KMS-11 (cell line): ENCODE measurements at regions not wholly inside any gene's neighbourhood (a gene's known extent, or its start where the extent isn't known, plus 50 kb on each side); places are given as distances from the start of the nearest gene placed in this dataset.

Source experiments
- H2AFZ ChIP-seq: fragments of 200-600 bp; sonication (generic); 2 replicates; pipeline ENCODE4 v1.6.1; 2016; ENCODE audit warnings: antibody characterized with exemption, mixed run types, low read depth
- H3K27ac ChIP-seq: fragments of 200-600 bp; sonication (generic); 2 replicates; pipeline ENCODE4 v1.6.1; 2016; ENCODE audit warnings: mild to moderate bottlenecking, mixed run types
- H3K27me3 ChIP-seq: fragments of 200-600 bp; sonication (generic); 2 replicates; pipeline ENCODE4 v1.6.1; 2017; ENCODE audit warnings: mild to moderate bottlenecking, low read depth, mixed run types, moderate library complexity; ENCODE audit not compliant: insufficient read depth
- H3K36me3 ChIP-seq: fragments of 200-600 bp; sonication (generic); 2 replicates; pipeline ENCODE4 v1.6.1; 2017; ENCODE audit warnings: mild to moderate bottlenecking, mixed run types; ENCODE audit not compliant: insufficient read depth
- H3K4me1 ChIP-seq: fragments of 200-600 bp; sonication (generic); 2 replicates; pipeline ENCODE4 v1.6.1; 2016; ENCODE audit warnings: mild to moderate bottlenecking, low read depth, mixed run types; ENCODE audit not compliant: poor library complexity, severe bottlenecking
- H3K4me2 ChIP-seq: fragments of 200-600 bp; sonication (generic); 2 replicates; pipeline ENCODE4 v1.7.0; 2016; ENCODE audit warnings: mild to moderate bottlenecking, mixed run types
- H3K4me3 ChIP-seq: fragments of 200-600 bp; sonication (generic); IDR thresholded peaks from 2 replicates; pipeline ENCODE4 v1.6.1; 2017; ENCODE audit warnings: low read depth, low read length, mixed read lengths; ENCODE audit not compliant: insufficient read depth
- H3K79me2 ChIP-seq: fragments of 200-600 bp; sonication (generic); 2 replicates; pipeline ENCODE4 v1.6.1; 2016; ENCODE audit warnings: low read depth, mixed run types; ENCODE audit not compliant: insufficient read depth
- H3K9ac ChIP-seq: fragments of 200-600 bp; sonication (generic); 2 replicates; pipeline ENCODE4 v1.6.1; 2016; ENCODE audit warnings: mild to moderate bottlenecking, mixed run types
- H4K20me1 ChIP-seq: fragments of 200-600 bp; sonication (generic); 2 replicates; pipeline ENCODE4 v1.6.1; 2016; ENCODE audit warnings: mild to moderate bottlenecking, mixed run types; ENCODE audit not compliant: insufficient read depth
- CTCF ChIP-seq: fragments of 200-600 bp; sonication (generic); conservative IDR thresholded peaks from 2 replicates; pipeline ENCODE4 v1.6.1; 2017; ENCODE audit warnings: low read depth, mild to moderate bottlenecking, antibody characterized with exemption, low read length, moderate library complexity, mixed read lengths

DNA sequence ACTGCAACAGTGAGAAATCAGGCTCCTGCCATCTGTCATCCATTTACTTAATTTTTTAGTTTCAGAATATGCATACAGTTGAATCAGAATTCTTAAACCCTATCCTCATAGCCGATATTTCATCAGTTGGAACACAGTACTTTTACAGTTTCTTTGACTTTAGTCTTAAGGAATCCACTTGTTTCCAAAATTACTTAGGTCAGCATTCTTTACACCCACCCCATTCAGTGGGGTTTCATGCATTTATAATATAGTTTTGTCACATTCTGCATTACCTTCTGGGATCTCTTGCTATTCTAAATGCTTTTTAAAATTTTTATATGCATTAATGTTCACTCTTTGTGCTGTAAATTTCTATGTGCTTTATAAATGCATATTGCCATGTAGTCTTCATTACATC lies 400.4 kb upstream of the LRRTM4 start:
- Histone ChIP-seq H2AFZ (no peak overlapping the region), H3K27ac (no peak overlapping the region), H3K36me3 (no peaks in the 10 kb centered on the region), H3K79me2 (no peaks in the 10 kb centered on the region), H3K27me3 (no peaks in the 10 kb centered on the region), H4K20me1 (no peaks in the 10 kb centered on the region), H3K4me2 (no peak overlapping the region), H3K9ac (no peak overlapping the region), H3K4me1 (no peaks in the 10 kb centered on the region), H3K4me3 (no peak overlapping the region)
- no peak for TF ChIP-seq CTCF

DNA sequence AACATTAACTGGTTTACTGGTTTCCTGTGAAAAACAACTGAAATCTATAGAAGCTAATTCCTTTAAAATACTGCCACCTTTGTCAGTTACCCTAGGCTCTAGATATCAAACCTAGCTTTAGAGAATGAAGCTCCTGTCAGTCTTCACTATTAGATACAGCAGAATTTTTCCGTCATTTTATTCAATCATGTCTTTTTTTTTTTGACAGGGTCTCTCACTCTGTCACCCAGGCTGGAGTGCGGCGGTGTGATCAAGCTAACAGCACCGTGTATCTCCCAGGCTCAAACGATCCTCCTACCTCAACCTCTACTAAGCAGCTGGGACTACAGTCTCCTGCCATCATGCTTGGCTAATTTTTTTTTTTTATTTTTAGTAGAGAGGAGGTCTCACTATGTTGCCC lies 415.2 kb upstream of the LRRTM4 start:
- Histone ChIP-seq H3K4me1 (no peaks in the 10 kb centered on the region), H3K27me3 (no peaks in the 10 kb centered on the region), H3K79me2 (no peaks in the 10 kb centered on the region), H3K4me3 (no peak overlapping the region), H4K20me1 (no peaks in the 10 kb centered on the region), H2AFZ (no peak overlapping the region), H3K27ac (no peak overlapping the region), H3K9ac (no peak overlapping the region), H3K4me2 (no peak overlapping the region), H3K36me3 (no peaks in the 10 kb centered on the region)
- TF ChIP-seq CTCF, result no peak

- no peaks in the 10 kb centered on the region for H3K36me3 ChIP-seq
- no peaks in the 10 kb centered on the region for H3K79me2 ChIP-seq
- TF ChIP-seq CTCF, result no peak
- no peak overlapping the region for H2AFZ ChIP-seq
- H4K20me1 ChIP-seq, result no peaks in the 10 kb centered on the region
- H3K4me1 ChIP-seq, result no peaks in the 10 kb centered on the region
- H3K4me2 ChIP-seq, result no peak overlapping the region
- no peaks in the 10 kb centered on the region for H3K27me3 ChIP-seq
- H3K9ac ChIP-seq, result no peak overlapping the region
- no peak overlapping the region for H3K27ac ChIP-seq
- H3K4me3 ChIP-seq, result no peak overlapping the region
Measured at GRCh38 chr2:77938462-77938861, 416.3 kb upstream of the LRRTM4 start.

DNA sequence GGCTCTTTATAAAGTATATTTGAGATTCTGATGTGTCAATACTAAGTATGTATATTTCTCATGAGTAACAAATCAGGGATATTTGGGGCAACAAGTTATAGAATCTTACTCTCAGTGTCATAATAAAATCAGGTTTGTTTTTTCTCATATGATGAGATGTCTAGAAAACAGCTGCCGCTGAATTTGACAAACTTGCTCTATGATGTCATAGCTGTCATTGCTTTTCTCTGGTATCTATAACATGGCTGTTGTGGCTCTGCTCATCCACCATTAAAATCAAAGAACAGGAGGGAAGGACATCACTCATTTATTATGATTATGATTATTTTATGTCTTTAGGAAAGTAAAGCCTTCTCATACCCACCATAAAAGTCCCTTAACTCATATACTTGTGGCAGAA lies 417.2 kb upstream of the LRRTM4 start:
- Histone ChIP-seq H3K4me2 (no peak overlapping the region), H3K36me3 (no peaks in the 10 kb centered on the region), H3K4me1 (no peaks in the 10 kb centered on the region), H2AFZ (no peak overlapping the region), H3K27ac (no peak overlapping the region), H3K79me2 (no peaks in the 10 kb centered on the region), H4K20me1 (no peaks in the 10 kb centered on the region), H3K9ac (no peak overlapping the region), H3K27me3 (no peaks in the 10 kb centered on the region), H3K4me3 (no peak overlapping the region)
- no peak for TF ChIP-seq CTCF

GRCh38 chr2:77939801-77940200 lies 417.6 kb upstream of the LRRTM4 start:
- Histone ChIP-seq H3K27me3 (no peaks in the 10 kb centered on the region), H4K20me1 (no peaks in the 10 kb centered on the region), H3K4me1 (no peaks in the 10 kb centered on the region), H3K9ac (no peak overlapping the region), H2AFZ (no peak overlapping the region), H3K4me3 (no peak overlapping the region), H3K36me3 (no peaks in the 10 kb centered on the region), H3K27ac (no peak overlapping the region), H3K79me2 (no peaks in the 10 kb centered on the region), H3K4me2 (no peak overlapping the region)
- TF ChIP-seq CTCF, result no peak
